ENCODE measurements at regions not wholly inside any gene's neighbourhood (a gene's known extent, or its start where the extent isn't known, plus 50 kb on each side); places are given as distances from the start of the nearest gene placed in this dataset.

- no peaks in the 10 kb centered on the region; the same call in 1 of the 2 replicates for H3K9me3 ChIP-seq
- H3K27me3 ChIP-seq: no peaks in the 10 kb centered on the region
- H3K4me3 ChIP-seq (ENCODE audit: low read depth, low read length): no peak overlapping the region
- no peaks in the 10 kb centered on the region for H3K4me1 ChIP-seq
- H3K36me3 ChIP-seq: no peaks in the 10 kb centered on the region
- DNase-seq: no peak
- no peak for TF ChIP-seq CTCF (IDR thresholded peaks at IDR 0.05; ENCODE audit: low read depth, low read length)
Measured at GRCh38 chr4:74638689-74639088, 155.6 kb downstream of the BTC start.

DNA sequence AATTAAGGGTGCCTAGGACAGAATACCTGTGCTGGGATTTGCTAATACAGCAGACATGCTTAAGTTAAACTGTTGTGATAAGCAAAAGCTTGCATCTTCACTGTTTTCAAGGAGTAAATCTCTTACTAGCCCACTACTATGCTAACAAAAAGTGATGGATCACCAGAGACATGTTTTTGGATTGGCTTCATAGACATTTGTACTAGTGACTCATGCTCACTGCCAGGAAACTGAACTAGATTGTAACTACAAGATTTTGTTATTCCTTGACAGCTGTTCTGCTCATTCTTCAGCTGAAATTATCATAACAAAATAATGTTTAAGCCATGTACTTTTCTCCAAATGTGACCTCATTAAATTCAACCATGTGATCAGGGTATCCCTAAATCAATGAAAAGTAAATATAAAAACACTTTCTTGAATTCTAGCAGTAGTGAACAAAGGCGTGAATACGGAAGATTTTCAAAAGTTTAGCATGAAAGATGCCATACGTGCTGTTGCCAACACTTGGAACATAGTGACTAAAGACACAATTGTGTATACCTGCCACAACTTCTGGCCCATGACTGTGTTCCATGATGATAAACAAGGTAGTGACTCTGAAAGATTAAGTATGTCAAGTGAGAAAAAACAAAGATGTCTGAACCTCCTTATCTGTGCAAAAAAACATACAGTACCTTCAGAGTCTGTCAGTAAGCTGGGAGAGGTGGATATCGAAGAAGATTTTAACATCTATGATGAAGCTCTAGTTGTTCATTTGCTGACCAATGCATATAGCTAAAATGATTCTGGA, 154.0 kb downstream of the BTC start:
- Histone ChIP-seq H3K27me3 (no peaks in the 10 kb centered on the region), H3K36me3 (no peaks in the 10 kb centered on the region), H3K9me3 (no peaks in the 10 kb centered on the region; the same call in 1 of the 2 replicates), H3K4me3 (ENCODE audit: low read depth, low read length) (no peak overlapping the region), H3K4me1 (no peaks in the 10 kb centered on the region)
- no peak for DNase-seq
- no peak for TF ChIP-seq CTCF (IDR thresholded peaks at IDR 0.05; ENCODE audit: low read depth, low read length)

- TF ChIP-seq CTCF (IDR thresholded peaks at IDR 0.05; ENCODE audit: low read depth, low read length): no peak
- Histone ChIP-seq H3K9me3 (no peaks in the 10 kb centered on the region; the same call in 1 of the 2 replicates), H3K27me3 (no peaks in the 10 kb centered on the region), H3K4me3 (ENCODE audit: low read depth, low read length) (no peak overlapping the region), H3K36me3 (no peaks in the 10 kb centered on the region), H3K4me1 (no peaks in the 10 kb centered on the region)
- no peak for DNase-seq
Measured at GRCh38 chr4:74642006-74642405, 152.3 kb downstream of the BTC start.

- no peak for DNase-seq
- no peaks in the 10 kb centered on the region for H3K27me3 ChIP-seq
- no peak overlapping the region for H3K4me3 ChIP-seq (ENCODE audit: low read depth, low read length)
- no peak for TF ChIP-seq CTCF (IDR thresholded peaks at IDR 0.05; ENCODE audit: low read depth, low read length)
- no peaks in the 10 kb centered on the region for H3K4me1 ChIP-seq
- H3K36me3 ChIP-seq: no peaks in the 10 kb centered on the region
- H3K9me3 ChIP-seq: no peaks in the 10 kb centered on the region
Measured at GRCh38 chr4:74649193-74649592, 145.1 kb downstream of the BTC start.

DNA sequence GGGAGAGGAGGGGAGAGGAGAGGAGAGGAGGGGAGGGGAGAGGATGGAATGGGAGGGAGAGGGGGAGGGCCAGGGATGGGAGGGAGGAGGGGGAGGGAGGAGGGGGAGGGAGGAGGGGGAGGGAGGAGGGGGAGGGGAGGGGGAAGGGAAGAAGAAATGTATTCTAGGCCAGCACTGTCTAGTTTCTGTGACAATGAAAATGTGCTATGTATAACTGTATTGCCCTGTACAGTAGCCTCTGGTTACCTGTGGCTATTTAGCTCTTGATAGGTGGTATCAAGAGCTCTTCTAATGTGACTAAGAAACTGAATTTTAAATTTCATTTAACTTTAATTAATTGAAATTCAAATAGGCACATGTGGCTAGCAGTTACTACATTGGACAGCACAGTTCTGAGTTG, 143.1 kb downstream of the BTC start:
- H3K9me3 ChIP-seq: no peaks in the 10 kb centered on the region
- H3K36me3 ChIP-seq: no peaks in the 10 kb centered on the region
- TF ChIP-seq CTCF (IDR thresholded peaks at IDR 0.05; ENCODE audit: low read depth, low read length): no peak
- H3K27me3 ChIP-seq: no peaks in the 10 kb centered on the region
- no peak for DNase-seq
- no peaks in the 10 kb centered on the region for H3K4me1 ChIP-seq
- no peak overlapping the region for H3K4me3 ChIP-seq (ENCODE audit: low read depth, low read length)
